MCF 10A (cell line): ENCODE measurements at regions not wholly inside any gene's neighbourhood (a gene's known extent, or its start where the extent isn't known, plus 50 kb on each side); places are given as distances from the start of the nearest gene placed in this dataset.

Source experiments
- BruUV-seq: library from RNA; stranded (reverse); fragments of 400-500 nt; replicated peaks from 2 replicates; lab custom pipeline; 2021; lab: Mats Ljungman, UMichigan
- CTCF ChIA-PET: fragments of 300-600 bp; sonication (Branson Sonifier 250); formaldehyde crosslinking; extraction: SDS; loops from one replicate; lab custom pipeline; 2021; ENCODE audit warnings: antibody characterized with exemption, inconsistent platforms; lab: Yijun Ruan, JAX
- POLR2A ChIA-PET: fragments of 300-600, 350-650 bp; sonication (Branson Sonifier 250); formaldehyde crosslinking; extraction: SDS; loops from one replicate; lab custom pipeline; 2020; ENCODE audit warnings: antibody characterized with exemption, inconsistent platforms; lab: Yijun Ruan, JAX
- DNase-seq: peaks from one replicate; pipeline ENCODE4 v3.0.0-alpha.2; 2018; ENCODE audit not compliant: unreplicated experiment
- H3K27ac Mint-ChIP-seq: one replicate; pipeline ENCODE4 v1.8.0; 2022; ENCODE audit warnings: mild to moderate bottlenecking, low read depth, mixed read lengths; ENCODE audit not compliant: unreplicated experiment
- H3K27me3 Mint-ChIP-seq: one replicate; pipeline ENCODE4 v1.8.0; 2022; ENCODE audit warnings: mixed read lengths; ENCODE audit not compliant: insufficient read depth, unreplicated experiment
- H3K36me3 Mint-ChIP-seq: one replicate; pipeline ENCODE4 v1.8.0; 2022; ENCODE audit warnings: mild to moderate bottlenecking, moderate library complexity, mixed read lengths; ENCODE audit not compliant: insufficient read depth, unreplicated experiment
- H3K4me1 Mint-ChIP-seq: one replicate; pipeline ENCODE4 v1.8.0; 2022; ENCODE audit warnings: mixed read lengths; ENCODE audit not compliant: insufficient read depth, unreplicated experiment
- H3K4me3 Mint-ChIP-seq: one replicate; pipeline ENCODE4 v1.8.0; 2022; ENCODE audit warnings: mild to moderate bottlenecking, moderate library complexity, mixed read lengths; ENCODE audit not compliant: unreplicated experiment
- H3K9me3 Mint-ChIP-seq: one replicate; pipeline ENCODE4 v1.8.0; 2022; ENCODE audit warnings: mixed read lengths; ENCODE audit not compliant: unreplicated experiment
- CTCF ChIP-seq: fragments of 200-600 bp; IDR thresholded peaks from one replicate; pipeline ENCODE4 v1.8.0; 2022; ENCODE audit warnings: antibody characterized with exemption, mild to moderate bottlenecking; ENCODE audit not compliant: unreplicated experiment
- intact Hi-C: fragments of 100-400 bp; cut with micrococcal nuclease; formaldehyde crosslinking; loops from 2 replicates; pipeline ENCODE4 v1.14.1; 2022

DNA sequence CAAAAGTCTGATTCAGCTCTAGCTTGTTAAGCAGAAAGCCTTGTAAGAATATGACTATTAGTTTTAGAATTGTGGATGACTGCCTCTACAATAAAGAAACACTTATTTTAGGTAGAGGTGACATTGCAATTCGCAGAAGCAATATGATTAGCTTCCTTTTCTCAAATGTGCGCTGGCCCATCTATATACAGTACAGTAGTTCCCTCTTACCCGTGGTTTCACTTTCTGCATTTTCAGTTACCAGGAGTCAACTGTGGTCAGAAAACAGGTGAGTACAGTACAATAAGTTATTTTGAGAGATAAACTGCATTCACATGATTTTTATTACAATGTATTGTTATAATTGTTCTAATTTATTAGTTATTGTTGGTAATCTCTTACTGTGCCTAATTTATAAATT, 405.1 kb downstream of the GPD2 start:
- intact Hi-C loops, result no loop called here
- Mint-ChIP-seq H3K36me3 (no peaks in the 10 kb centered on the region), H3K27me3 (no peaks in the 10 kb centered on the region), H3K4me1 (peaks cover 10% of the 10 kb centered on the region), H3K9me3 (no peaks in the 10 kb centered on the region), H3K27ac (no peak overlapping the region), H3K4me3 (no peak overlapping the region)
- CTCF ChIA-PET, result interaction anchor here (0.9 kb wide), 1 partner anchor 52 kb away, joined by 3 read pairs; no protein-coding TSS in a partner anchor
- no TSS peak for BruUV-seq
- POLR2A ChIA-PET, result no interaction called here
- TF ChIP-seq CTCF, result no peak
- no peak for DNase-seq

DNA sequence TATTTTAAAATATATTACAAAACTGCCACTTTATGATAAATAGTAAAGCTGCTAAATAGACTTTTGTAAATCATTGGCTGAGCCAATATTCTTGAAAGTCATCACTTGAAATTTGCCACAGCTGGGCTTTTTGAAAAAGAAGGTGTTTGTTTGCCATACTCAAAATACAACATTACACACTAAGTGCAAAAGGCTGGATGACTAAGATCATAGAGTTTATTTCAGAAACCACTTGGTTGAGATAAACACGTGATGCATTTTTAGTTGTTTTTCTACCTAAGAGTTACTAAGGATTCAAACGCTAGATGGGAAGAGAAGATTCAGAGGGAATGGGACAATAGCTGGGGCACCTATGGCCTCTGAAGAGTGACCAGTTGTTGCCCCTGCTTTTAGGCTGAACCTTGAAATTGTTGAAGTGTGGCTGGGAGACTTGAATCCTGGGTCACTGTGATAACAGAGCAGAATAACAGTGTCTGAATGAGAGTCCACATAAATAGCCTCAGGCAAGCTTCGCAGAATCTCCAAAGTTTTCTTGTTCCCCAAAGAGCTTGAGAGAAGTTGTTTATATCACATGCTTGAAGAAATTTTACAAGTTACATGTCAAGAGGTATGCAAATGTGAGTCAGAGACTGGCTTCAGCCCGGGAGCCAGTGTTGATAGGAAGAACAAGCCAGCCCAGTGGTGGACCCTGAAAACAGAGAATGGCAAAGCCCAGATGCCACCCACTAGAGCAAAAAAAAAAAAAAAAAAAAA, 409.8 kb downstream of the GPD2 start:
- H3K27ac Mint-ChIP-seq, result peak overlapping the region; percentile 78
- H3K4me1 Mint-ChIP-seq, result peaks cover 17% of the 10 kb centered on the region
- ChIA-PET CTCF (interaction anchor here (0.6 kb wide), 1 partner anchor 24 kb away, joined by 3 read pairs; no protein-coding TSS in a partner anchor), POLR2A (interaction anchor here (0.6 kb wide), 1 partner anchor 700 kb away, joined by 3 read pairs; no protein-coding TSS in a partner anchor)
- peak; percentile 4 for DNase-seq
- H3K27me3 Mint-ChIP-seq, result no peaks in the 10 kb centered on the region
- intact Hi-C loops, result no loop called here
- no peak overlapping the region for H3K4me3 Mint-ChIP-seq
- no peaks in the 10 kb centered on the region for H3K36me3 Mint-ChIP-seq
- no peak for TF ChIP-seq CTCF
- no peaks in the 10 kb centered on the region for H3K9me3 Mint-ChIP-seq
- BruUV-seq, result no TSS peak

DNA sequence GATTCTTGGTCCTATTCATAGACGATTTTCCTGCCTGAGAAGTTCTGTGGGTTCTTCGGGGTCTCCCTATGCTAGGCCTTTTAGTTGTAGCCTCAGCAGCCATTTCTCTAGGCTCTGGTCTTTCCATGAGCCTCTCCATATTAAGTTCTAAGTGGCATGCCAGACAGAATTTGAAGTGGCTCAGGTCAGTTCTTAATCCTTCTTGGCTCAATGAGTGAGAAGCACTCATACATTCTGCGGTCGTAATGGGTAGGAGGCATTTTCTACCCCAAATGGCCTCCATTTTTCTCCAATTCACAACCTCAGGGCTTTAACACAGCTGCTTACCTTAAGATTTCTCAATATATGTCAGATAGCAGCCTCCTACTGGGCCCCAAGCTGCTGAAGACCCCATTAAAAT, 405.3 kb upstream of the GALNT5 start:
- Mint-ChIP-seq H3K36me3 (no peaks in the 10 kb centered on the region), H3K27me3 (no peaks in the 10 kb centered on the region)
- no peak for TF ChIP-seq CTCF

DNA sequence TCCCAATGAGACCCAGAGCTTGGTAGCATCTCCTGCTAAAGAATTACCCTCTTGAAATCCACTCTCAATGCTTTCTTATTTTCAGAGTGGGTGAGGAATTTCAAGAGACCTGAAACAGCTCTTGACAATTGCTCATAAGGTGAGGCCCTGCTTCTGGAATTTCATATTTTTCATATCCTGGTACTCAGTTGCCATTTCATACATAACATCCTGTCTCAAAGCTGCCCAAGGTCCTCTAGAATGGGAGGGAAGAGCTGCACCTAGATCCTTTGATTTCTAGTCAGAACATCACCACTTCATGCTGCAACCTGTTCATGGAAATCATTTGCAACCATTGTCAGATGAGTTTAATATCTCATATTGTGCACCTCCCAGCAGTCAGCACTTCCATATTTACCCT, 404.8 kb upstream of the GALNT5 start:
- ChIA-PET POLR2A (no interaction called here), CTCF (no interaction called here)
- TF ChIP-seq CTCF, result no peak
- Mint-ChIP-seq H3K27me3 (no peaks in the 10 kb centered on the region), H3K27ac (no peak overlapping the region), H3K4me3 (no peak overlapping the region), H3K4me1 (no peaks in the 10 kb centered on the region), H3K36me3 (no peaks in the 10 kb centered on the region), H3K9me3 (no peaks in the 10 kb centered on the region)
- intact Hi-C loops, result no loop called here
- BruUV-seq, result no TSS peak
- DNase-seq, result no peak

More for the DNA sequence above, 405.3 kb upstream of the GALNT5 start:
- BruUV-seq, result no TSS peak
- no peak for DNase-seq
- Mint-ChIP-seq H3K4me1 (no peaks in the 10 kb centered on the region), H3K9me3 (no peaks in the 10 kb centered on the region), H3K4me3 (no peak overlapping the region), H3K27ac (no peak overlapping the region)
- CTCF ChIA-PET, result no interaction called here
- intact Hi-C loops, result no loop called here
- POLR2A ChIA-PET, result no interaction called here
